Lower leg skin (tissue), 4 donors: ENCODE measurements at regions not wholly inside any gene's neighbourhood (a gene's known extent, or its start where the extent isn't known, plus 50 kb on each side); places are given as distances from the start of the nearest gene placed in this dataset.
"Not testable (repeated sequence)": the region's sequence is repeated elsewhere in the genome, so short reads cannot be mapped to it uniquely, and the experiment has no call there.

Source experiments
- DNase-seq, 2 donors: peaks; one replicate each; pipeline ENCODE4 v3.0.0-alpha.2; 2019; ENCODE audit warnings: low spot score in 2 of 2
- H3K4me3 ChIP-seq: fragments of 200-600 bp; sonication (generic); 2 replicates; pipeline ENCODE4 v1.5.1; 2017; ENCODE audit warnings: mild to moderate bottlenecking, low read depth; ENCODE audit not compliant: poor library complexity, severe bottlenecking
- CTCF ChIP-seq, 3 donors: fragments of 450-650 bp; IDR thresholded peaks; one replicate each; pipeline ENCODE4 v1.5.1; 2016; ENCODE audit warnings: antibody characterized with exemption in 3 of 3, mild to moderate bottlenecking in 3 of 3, moderate library complexity in 2 of 3
- POLR2A ChIP-seq, 2 donors: fragments of 450-650 bp; IDR thresholded peaks; one replicate each; pipeline ENCODE4 v1.6.1; 2016 to 2017; ENCODE audit warnings: antibody characterized with exemption in 2 of 2, mild to moderate bottlenecking in 1 of 2, moderate library complexity in 1 of 2
- WGBS, 2 donors: methylation state at CpG; one replicate each; pipeline ENCODE4 v1.1.5; 2018; 5-methylcytosine and 5-hydroxymethylcytosine counted together
- intact Hi-C: fragments of 100-400 bp; cut with DNase I; formaldehyde crosslinking; loops from one replicate; pipeline ENCODE4 v1.15.0; 2023; ENCODE audit warnings: low total_unique reads

- WGBS, 2 donors, result 48 to 100% methylated on average over 2 of the region's 2 CpGs
- intact Hi-C loops, result no loop called here
- no peak for TF ChIP-seq CTCF (IDR thresholded peaks at IDR 0.05)
- TF ChIP-seq POLR2A (IDR thresholded peaks at IDR 0.05), result no peak
- no peak overlapping the region for H3K4me3 ChIP-seq
- DNase-seq, result no peak
Observed at GRCh38 chr7:136103545-136104268, 126.5 kb upstream of the MTPN start.

DNA sequence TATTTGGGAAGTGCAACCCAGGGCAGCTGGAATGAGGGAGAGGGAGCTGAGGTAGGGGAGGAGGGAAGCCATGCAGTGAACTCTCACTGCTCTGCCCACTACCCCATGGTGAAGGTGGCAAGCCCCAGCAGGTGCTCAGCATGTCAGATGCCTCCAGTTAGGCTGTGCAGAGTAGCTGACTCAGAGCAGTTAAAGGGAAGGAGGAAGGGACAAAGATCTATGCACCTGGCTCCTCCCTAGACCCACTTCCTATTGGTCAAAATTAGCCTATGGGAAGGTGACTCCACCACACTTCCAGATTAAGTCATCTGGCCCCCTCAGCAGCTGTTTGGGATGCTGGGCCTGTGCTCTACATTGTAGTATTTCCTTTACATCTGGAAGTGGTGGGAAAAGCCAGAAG, 125.7 kb upstream of the MTPN start:
- intact Hi-C loops, result no loop called here
- TF ChIP-seq POLR2A (IDR thresholded peaks at IDR 0.05) (no peak), CTCF (IDR thresholded peaks at IDR 0.05) (no peak)
- DNase-seq, result no peak
- H3K4me3 ChIP-seq, result no peak overlapping the region

DNA sequence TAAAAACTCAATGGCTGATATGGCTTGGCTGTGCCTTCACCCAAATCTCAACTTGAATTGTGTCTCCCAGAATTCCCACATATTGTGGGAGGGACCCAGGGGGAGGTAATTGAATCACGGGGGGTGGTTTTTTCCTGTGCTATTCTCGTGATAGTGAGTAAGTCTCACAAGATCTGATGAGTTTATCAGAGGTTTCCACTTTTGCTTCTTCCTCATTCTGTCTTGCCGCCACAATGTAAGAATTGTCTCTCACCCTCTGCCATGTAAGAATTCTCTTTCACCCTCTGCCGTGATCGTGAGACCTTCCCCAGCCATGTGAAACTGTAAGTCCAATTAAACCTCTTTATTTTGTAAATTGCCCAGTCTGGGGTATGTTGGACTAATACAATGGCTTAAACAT, 115.6 kb upstream of the MTPN start:
- WGBS, 2 donors, result 69 to 75% methylated on average over 5 of the region's 5 CpGs

GRCh38 chr7:136087881-136088280, 110.7 kb upstream of the MTPN start:
- TF ChIP-seq POLR2A (IDR thresholded peaks at IDR 0.05) (no peak), CTCF (IDR thresholded peaks at IDR 0.05) (no peak)
- intact Hi-C loops, result no loop called here
- WGBS, 2 donors, result 62 to 69% methylated on average over 1 of the region's 1 CpG
- H3K4me3 ChIP-seq, result no peak overlapping the region
- DNase-seq, result no peak

More for the DNA sequence above, 115.6 kb upstream of the MTPN start:
- H3K4me3 ChIP-seq, intact Hi-C loops, DNase-seq: not testable (repeated sequence)

- TF ChIP-seq CTCF (IDR thresholded peaks at IDR 0.05) (no peak), POLR2A (IDR thresholded peaks at IDR 0.05) (no peak)
- WGBS, 2 donors, result 32 to 46% methylated on average over 3 of the region's 3 CpGs
- DNase-seq, result peak in 1 of 2 donors; percentile 52
- H3K4me3 ChIP-seq, result no peak overlapping the region
- intact Hi-C loops, result no loop called here
Observed at GRCh38 chr7:136086712-136087111, 109.6 kb upstream of the MTPN start.

DNA sequence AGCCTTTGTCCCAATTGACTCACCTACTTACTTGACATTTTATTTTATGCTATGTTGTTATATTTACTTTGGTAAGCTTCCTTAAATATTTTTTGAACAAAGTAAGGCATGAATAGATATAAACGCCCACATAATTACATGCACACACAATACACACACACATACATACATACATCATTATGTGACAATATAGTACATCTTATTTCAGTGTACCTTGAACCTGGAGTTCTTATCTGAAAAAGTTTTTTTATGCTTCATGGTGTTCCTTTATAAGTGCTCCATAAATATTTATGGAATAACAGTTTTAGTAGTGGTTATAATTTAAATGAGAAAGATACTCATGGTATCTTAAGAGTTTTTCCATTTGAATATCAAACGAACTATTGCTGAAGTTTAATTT, 102.8 kb upstream of the MTPN start:
- 77 to 80% methylated on average over 2 of the region's 2 CpGs for WGBS, 2 donors
- no peak overlapping the region for H3K4me3 ChIP-seq
- intact Hi-C loops, result no loop called here
- no peak for DNase-seq
- TF ChIP-seq POLR2A (IDR thresholded peaks at IDR 0.05) (no peak), CTCF (IDR thresholded peaks at IDR 0.05) (no peak)
